Body of pancreas (tissue), 4 donors: ENCODE measurements at regions not wholly inside any gene's neighbourhood (a gene's known extent, or its start where the extent isn't known, plus 50 kb on each side); places are given as distances from the start of the nearest gene placed in this dataset.

Experiments
- CTCF ChIP-seq, 7 experiments: fragments of 450-650 bp in 4 of 7; fragments of 200-600 bp in 3 of 7; sonication (generic) in 3 of 7; IDR thresholded peaks; one replicate each; pipeline ENCODE4 v1.5.1; 2016 to 2019; ENCODE audit warnings: antibody characterized with exemption in 7 of 7
- POLR2A ChIP-seq, 3 donors: fragments of 450-650 bp; IDR thresholded peaks; one replicate each; pipeline ENCODE4 v1.6.1; 2016; ENCODE audit warnings: antibody characterized with exemption in 3 of 3, mild to moderate bottlenecking in 2 of 3

- TF ChIP-seq POLR2A (IDR thresholded peaks at IDR 0.05) (no peak), CTCF (IDR thresholded peaks at IDR 0.05) (no peak)
These were observed 161.1 kb upstream of the RASSF8 start for GRCh38 chr12:25797386-25797785.
